H1 (cell line): ENCODE measurements at regions not wholly inside any gene's neighbourhood (a gene's known extent, or its start where the extent isn't known, plus 50 kb on each side); places are given as distances from the start of the nearest gene placed in this dataset.

Experiments used
- CTCF ChIA-PET: fragments of 300-600 bp; sonication (Branson Sonifier 250); formaldehyde crosslinking; loops from one replicate; lab custom pipeline; 2021; ENCODE audit not compliant: partially characterized antibody; lab: Charles Lee
- POLR2A ChIA-PET: fragments of 300-600 bp; sonication (Branson Sonifier 250); formaldehyde crosslinking; loops from one replicate; lab custom pipeline; 2021; ENCODE audit warnings: inconsistent platforms; ENCODE audit not compliant: partially characterized antibody; lab: Charles Lee
- DNase-seq, 2 experiments: peaks; one replicate each; pipeline versions ENCODE4 v3.0.0 to v3.0.0-alpha.2; 2010 to 2022; ENCODE audit warnings: low spot score in 2 of 2, low read depth in 1 of 2, mixed read lengths in 1 of 2
- FAIRE-seq: peaks from 2 replicates; lab custom pipeline; 2011; peaks lifted over from hg19 to GRCh38; lab: Jason Lieb, UNC
- H2AFZ ChIP-seq: 2 replicates; pipeline ENCODE4 v1.8.1; 2012; ENCODE audit warnings: low read length, inconsistent platforms
- H2AK5ac ChIP-seq: 2 replicates; pipeline ENCODE4 v1.6.1; 2013; ENCODE audit warnings: low read depth, low read length
- H2BK120ac ChIP-seq: replicated peaks from 2 replicates; pipeline ENCODE3; 2013; ENCODE audit warnings: low read depth, low read length, inconsistent platforms
- H2BK12ac ChIP-seq: 2 replicates; pipeline ENCODE4 v1.6.1; 2013; ENCODE audit warnings: low read depth, low read length
- H2BK15ac ChIP-seq: 2 replicates; pipeline ENCODE4 v1.6.1; 2013; ENCODE audit warnings: low read length
- H2BK20ac ChIP-seq: 2 replicates; pipeline ENCODE4 v1.6.1; 2013; ENCODE audit warnings: low read length
- H2BK5ac ChIP-seq: 2 replicates; pipeline ENCODE4 v1.6.1; 2013; ENCODE audit warnings: low read depth, low read length
- H3K14ac ChIP-seq: 2 replicates; pipeline ENCODE4 v1.6.1; 2013; ENCODE audit warnings: inconsistent platforms; ENCODE audit not compliant: insufficient read length
- H3K18ac ChIP-seq: 2 replicates; pipeline ENCODE4 v1.6.1; 2013; ENCODE audit warnings: low read length; ENCODE audit errors: extremely low read depth
- H3K23ac ChIP-seq: 2 replicates; pipeline ENCODE4 v1.6.1; 2013; ENCODE audit warnings: inconsistent platforms; ENCODE audit not compliant: insufficient read length
- H3K23me2 ChIP-seq: 2 replicates; pipeline ENCODE4 v1.6.1; 2013; ENCODE audit warnings: low read depth, low read length
- H3K27ac ChIP-seq: 2 replicates; pipeline ENCODE4 v1.6.1; 2011; ENCODE audit warnings: low read depth, low read length, inconsistent platforms
- H3K27me3 ChIP-seq, 4 experiments: replicated peaks in 1 of 4; 1 replicate in 1 of 4; 2 replicates in 3 of 4; pipeline versions ENCODE4 v1.6.1 to v1.8.1; 2011 to 2013; ENCODE audit warnings: low read length in 3 of 4, mild to moderate bottlenecking in 3 of 4, inconsistent platforms in 2 of 4, mixed read lengths in 2 of 4, moderate library complexity in 1 of 4; ENCODE audit not compliant: control insufficient read depth in 3 of 4, insufficient read depth in 3 of 4; ENCODE audit errors: extremely low read depth in 1 of 4
- H3K36me3 ChIP-seq, 4 experiments: 2 replicates each; pipeline versions ENCODE4 v1.6.1 to v1.8.1; 2011 to 2013; ENCODE audit warnings: mild to moderate bottlenecking in 4 of 4, low read length in 3 of 4, moderate library complexity in 2 of 4, control low read depth in 1 of 4, inconsistent platforms in 1 of 4; ENCODE audit not compliant: insufficient read depth in 4 of 4, control insufficient read depth in 2 of 4
- H3K4ac ChIP-seq: replicated peaks from 2 replicates; pipeline ENCODE3; 2013; ENCODE audit warnings: low read length, low read depth, mixed read lengths, inconsistent platforms; ENCODE audit not compliant: insufficient read length
- H3K4me1 ChIP-seq, 4 experiments: replicated peaks in 1 of 4; 1 replicate in 1 of 4; 2 replicates in 3 of 4; pipeline versions ENCODE4 v1.6.1 to v1.8.1; 2011 to 2013; ENCODE audit warnings: low read length in 3 of 4, inconsistent platforms in 2 of 4, mixed read lengths in 1 of 4; ENCODE audit not compliant: insufficient read depth in 4 of 4, control insufficient read depth in 3 of 4
- H3K4me2 ChIP-seq, 2 experiments: 2 replicates each; pipeline versions ENCODE4 v1.6.1 to v1.8.1; 2011 to 2013; ENCODE audit warnings: low read depth in 2 of 2, low read length in 2 of 2, control low read depth in 1 of 2, inconsistent platforms in 1 of 2, mild to moderate bottlenecking in 1 of 2; ENCODE audit not compliant: insufficient read depth in 1 of 2
- H3K4me3 ChIP-seq, 4 experiments: fragments of 200-600, 300-600 bp in 1 of 4; sonication (generic), shearing (Covaris generic), sonication (Bioruptor Twin) in 1 of 4; 2 replicates each; pipeline versions ENCODE4 v1.5.1 to v1.8.1; 2011 to 2016; ENCODE audit warnings: low read length in 4 of 4, low read depth in 3 of 4, control low read depth in 2 of 4, inconsistent platforms in 2 of 4, mild to moderate bottlenecking in 2 of 4, mixed read lengths in 1 of 4, moderate library complexity in 1 of 4; ENCODE audit not compliant: insufficient read depth in 2 of 4; ENCODE audit errors: extremely low read depth in 1 of 4
- H3K56ac ChIP-seq: replicated peaks from 2 replicates; pipeline ENCODE3; 2013; ENCODE audit warnings: low read depth, mild to moderate bottlenecking, mixed read lengths, low read length, inconsistent platforms; ENCODE audit not compliant: insufficient read length
- H3K79me1 ChIP-seq: 2 replicates; pipeline ENCODE4 v1.6.1; 2013; ENCODE audit warnings: low read depth, low read length, control low read depth
- H3K79me2 ChIP-seq, 2 experiments: 2 replicates each; pipeline versions ENCODE4 v1.6.1 to v1.8.1; 2012 to 2013; ENCODE audit warnings: low read length in 2 of 2, mild to moderate bottlenecking in 2 of 2, inconsistent platforms in 1 of 2; ENCODE audit not compliant: insufficient read depth in 2 of 2, control insufficient read depth in 1 of 2
- H3K9ac ChIP-seq, 4 experiments: replicated peaks in 1 of 4; 1 replicate in 1 of 4; 2 replicates in 3 of 4; pipeline versions ENCODE4 v1.6.1 to v1.8.1; 2011 to 2013; ENCODE audit warnings: low read depth in 3 of 4, low read length in 3 of 4, control low read depth in 2 of 4, mild to moderate bottlenecking in 2 of 4, moderate library complexity in 2 of 4, inconsistent platforms in 1 of 4; ENCODE audit errors: extremely low read depth in 1 of 4
- H3K9me3 ChIP-seq, 2 experiments: 2 replicates each; pipeline versions ENCODE4 v1.6.1 to v1.8.1; 2012 to 2013; ENCODE audit warnings: mild to moderate bottlenecking in 2 of 2, moderate library complexity in 2 of 2, control low read depth in 1 of 2, inconsistent platforms in 1 of 2, low read depth in 1 of 2, low read length in 1 of 2, mixed read lengths in 1 of 2; ENCODE audit not compliant: insufficient read depth in 2 of 2
- H4K20me1 ChIP-seq, 2 experiments: replicated peaks in 1 of 2; 2 replicates each; pipeline versions ENCODE3 to v1.8.1; 2011 to 2013; ENCODE audit warnings: inconsistent platforms in 2 of 2, low read length in 2 of 2, mild to moderate bottlenecking in 1 of 2; ENCODE audit not compliant: insufficient read depth in 2 of 2, control insufficient read depth in 1 of 2
- H4K5ac ChIP-seq: 2 replicates; pipeline ENCODE4 v1.6.1; 2013; ENCODE audit warnings: low read length, low read depth, mixed read lengths, inconsistent platforms; ENCODE audit not compliant: insufficient read length
- H4K8ac ChIP-seq: 2 replicates; pipeline ENCODE4 v1.8.0; 2013; ENCODE audit warnings: mild to moderate bottlenecking, moderate library complexity, low read length, inconsistent platforms; ENCODE audit not compliant: insufficient read depth; ENCODE audit errors: extremely low read depth
- H4K91ac ChIP-seq: replicated peaks from 2 replicates; pipeline ENCODE3; 2013; ENCODE audit warnings: low read length, mixed read lengths, inconsistent platforms; ENCODE audit not compliant: insufficient read length
- BCL11A ChIP-seq, 2 experiments: IDR thresholded peaks; one replicate each; pipeline ENCODE4 v1.6.1; 2011; ENCODE audit warnings: low read depth in 2 of 2, low read length in 2 of 2, mild to moderate bottlenecking in 2 of 2
- CBX5 ChIP-seq: fragments of 300-800, 300-1000 bp; sonication (generic); IDR thresholded peaks from 2 replicates; pipeline ENCODE4 v1.7.1; 2016; ENCODE audit warnings: antibody characterized with exemption, low read length, low read depth
- CTBP2 ChIP-seq: IDR thresholded peaks from 2 replicates; pipeline ENCODE4 v1.7.0; 2011; ENCODE audit warnings: borderline replicate concordance, mild to moderate bottlenecking, moderate library complexity, mixed read lengths, low read length; ENCODE audit not compliant: insufficient read depth, insufficient read length
- EGR1 ChIP-seq: IDR thresholded peaks from 2 replicates; pipeline ENCODE4 v1.6.1; 2011; ENCODE audit warnings: low read depth, low read length, borderline replicate concordance
- GABPA ChIP-seq: IDR thresholded peaks from 2 replicates; pipeline ENCODE4 v1.6.1; 2011; ENCODE audit warnings: mild to moderate bottlenecking, low read length, moderate library complexity, borderline replicate concordance; ENCODE audit not compliant: insufficient read depth
- JUND ChIP-seq: IDR thresholded peaks from 2 replicates; pipeline ENCODE4 v1.6.1; 2011; ENCODE audit warnings: mild to moderate bottlenecking, improper control_type of control experiment, low read length
- NANOG ChIP-seq: IDR thresholded peaks from 2 replicates; pipeline ENCODE4 v1.6.1; 2011; ENCODE audit warnings: low read length, low read depth, mild to moderate bottlenecking, inconsistent platforms; ENCODE audit not compliant: insufficient read depth, poor library complexity, severe bottlenecking
- PHF8 ChIP-seq: fragments of 200-600 bp; sonication (generic); conservative IDR thresholded peaks from 2 replicates; pipeline ENCODE4 v1.7.1; 2012; ENCODE audit warnings: low read depth, mild to moderate bottlenecking, inconsistent platforms, low read length, moderate library complexity
- POLR2A ChIP-seq, 2 experiments: IDR thresholded peaks; 1 replicate in 1 of 2; 2 replicates in 1 of 2; pipeline ENCODE4 v1.6.1; 2011; ENCODE audit warnings: low read depth in 2 of 2, low read length in 2 of 2, mild to moderate bottlenecking in 2 of 2; ENCODE audit errors: control extremely low read depth in 1 of 2
- POLR2AphosphoS5 ChIP-seq: IDR thresholded peaks from 2 replicates; pipeline ENCODE4 v1.6.1; 2011; ENCODE audit warnings: low read depth, low read length
- RAD21 ChIP-seq, 2 experiments: IDR thresholded peaks in 1 of 2; conservative IDR thresholded peaks in 1 of 2; 2 replicates each; pipeline ENCODE4 v1.6.1; 2011; ENCODE audit warnings: low read depth in 2 of 2, low read length in 2 of 2, improper control_type of control experiment in 1 of 2, inconsistent platforms in 1 of 2, mild to moderate bottlenecking in 1 of 2, moderate library complexity in 1 of 2
- RBBP5 ChIP-seq: IDR thresholded peaks from 2 replicates; pipeline ENCODE4 v1.7.1; 2012; ENCODE audit warnings: low read depth, mild to moderate bottlenecking, inconsistent platforms, low read length, moderate library complexity, borderline replicate concordance
- SIX5 ChIP-seq: IDR thresholded peaks from 2 replicates; pipeline ENCODE4 v1.6.1; 2011; ENCODE audit warnings: mild to moderate bottlenecking, low read depth, low read length
- YY1 ChIP-seq: IDR thresholded peaks from 2 replicates; pipeline ENCODE4 v1.6.1; 2011; ENCODE audit warnings: low read depth, mild to moderate bottlenecking, low read length
- WGBS, 2 experiments: shearing (Covaris generic) in 1 of 2; methylation state at CpG; one replicate each; pipeline versions ENCODE4 v1.1.6 to v1.1.7; 2013 to 2015; ENCODE audit warnings: low lambda C conversion rate in 2 of 2, mixed read lengths in 2 of 2, inconsistent platforms in 1 of 2, low coverage in 1 of 2, missing lambda C conversion rate in 1 of 2; ENCODE audit not compliant: insufficient replicate concordance in 2 of 2, insufficient coverage in 1 of 2, insufficient read length in 1 of 2; ENCODE audit errors: extremely low coverage in 1 of 2, missing lambda C conversion rate in 1 of 2; 5-methylcytosine and 5-hydroxymethylcytosine counted together

- no peak overlapping the region for H3K18ac ChIP-seq
- H4K8ac ChIP-seq, result no peak overlapping the region
- no peaks in the 10 kb centered on the region for H4K20me1 ChIP-seq
- WGBS, 2 experiments, result 94% methylated on average over 4 of the region's 4 CpGs; no CpG with 5 or more reads in 1 of the 2 experiments
- no peak overlapping the region for H3K4me2 ChIP-seq
- H2AK5ac ChIP-seq, result no peak overlapping the region
- H3K23ac ChIP-seq, result no peak overlapping the region
- no peaks in the 10 kb centered on the region for H3K9me3 ChIP-seq
- peaks cover 0 to 4% (median 2%) of the 10 kb centered on the region in 4 experiments; a peak in 2 of 7 replicates for H3K4me1 ChIP-seq
- H3K14ac ChIP-seq, result no peak overlapping the region
- no peak overlapping the region for H2BK15ac ChIP-seq
- no peaks in the 10 kb centered on the region for H3K23me2 ChIP-seq
- H4K91ac ChIP-seq, result no peak overlapping the region
- no peaks in the 10 kb centered on the region for H3K79me1 ChIP-seq
- DNase-seq (no peak), FAIRE-seq (no peak)
- no peak overlapping the region for H2BK5ac ChIP-seq
- no peak overlapping the region for H3K9ac ChIP-seq
- H3K4me3 ChIP-seq, result no peak overlapping the region
- no peaks in the 10 kb centered on the region for H3K79me2 ChIP-seq
- CTCF ChIA-PET, result interaction anchor here (1.0 to 1.5 kb wide), 3 partner anchors 10 to 208 kb away, joined by 4 to 6 read pairs (median 4); no protein-coding TSS in a partner anchor
- no peaks in the 10 kb centered on the region for H3K27me3 ChIP-seq
- H3K4ac ChIP-seq, result no peak overlapping the region
- POLR2A ChIA-PET, result no interaction called here
- no peak overlapping the region for H2AFZ ChIP-seq
- no peak overlapping the region for H2BK12ac ChIP-seq
- H2BK20ac ChIP-seq, result no peak overlapping the region
- no peak overlapping the region for H3K27ac ChIP-seq
- no peak overlapping the region for H4K5ac ChIP-seq
- H3K56ac ChIP-seq, result no peak overlapping the region
- H2BK120ac ChIP-seq, result no peak overlapping the region
- H3K36me3 ChIP-seq, result no peaks in the 10 kb centered on the region
- TF ChIP-seq RAD21 (IDR thresholded peaks at IDR 0.05 in 1 of 2, conservative IDR thresholded peaks at IDR 0.05 in 1 of 2; ENCODE audit: low read depth in 2 of 2, low read length in 2 of 2) (no peak), CBX5 (no peak), NANOG (no peak), EGR1 (no peak), PHF8 (no peak), JUND (no peak), GABPA (no peak), BCL11A (IDR thresholded peaks at IDR 0.05; ENCODE audit: low read depth in 2 of 2, low read length in 2 of 2) (no peak), RBBP5 (no peak), CTBP2 (no peak), POLR2A (IDR thresholded peaks at IDR 0.05; ENCODE audit: control extremely low read depth in 1 of 2, low read depth in 2 of 2, low read length in 2 of 2) (no peak), YY1 (no peak), SIX5 (no peak), POLR2AphosphoS5 (no peak)
Measured at GRCh38 chr1:63710308-63710707, 63.5 kb upstream of the ROR1 start.
